Right lobe of liver (tissue), 4 donors: ENCODE measurements at regions not wholly inside any gene's neighbourhood (a gene's known extent, or its start where the extent isn't known, plus 50 kb on each side); places are given as distances from the start of the nearest gene placed in this dataset.

Source experiments
- POLR2A ChIP-seq: fragments of 450-650 bp; IDR thresholded peaks from one replicate; pipeline ENCODE4 v1.6.1; 2017; ENCODE audit warnings: antibody characterized with exemption, mild to moderate bottlenecking
- TF ChIP-seq, protein P1 (sequence below), 4 donors: fragments of 200-600 bp in 3 of 4; fragments of 450-650 bp in 1 of 4; IDR thresholded peaks; one replicate each; pipeline versions ENCODE4 v1.5.1 to v1.8.0; 2016 to 2022; ENCODE audit warnings: antibody characterized with exemption in 4 of 4, mild to moderate bottlenecking in 2 of 4
- donor health status: DM: no; HTN: no; CAD: no.
- donor health status: DM: no; HTN: no; CAD: no.
- donor health status: DM: no; HTN: yes; CAD: no.

DNA sequence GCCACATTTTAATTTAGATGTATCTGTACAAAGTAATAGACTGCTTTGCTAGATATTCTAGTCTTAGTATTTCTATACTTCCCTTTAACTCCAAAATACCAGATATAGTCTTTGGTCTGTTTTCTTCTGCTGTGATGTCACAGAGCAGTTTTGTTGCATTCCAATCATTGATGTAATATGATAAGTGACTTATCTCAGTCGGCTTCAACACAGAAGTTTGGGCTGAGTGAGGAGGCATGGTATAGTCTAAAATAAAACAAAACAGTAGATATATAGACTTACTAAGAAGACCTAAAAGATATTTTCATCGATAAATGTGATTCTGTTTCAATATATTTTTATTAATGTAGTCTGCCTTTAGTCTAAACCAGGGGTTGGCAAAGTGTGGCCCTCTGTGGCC is 169.9 kb downstream of the DCK start:
- TF ChIP-seq, protein P1, sequence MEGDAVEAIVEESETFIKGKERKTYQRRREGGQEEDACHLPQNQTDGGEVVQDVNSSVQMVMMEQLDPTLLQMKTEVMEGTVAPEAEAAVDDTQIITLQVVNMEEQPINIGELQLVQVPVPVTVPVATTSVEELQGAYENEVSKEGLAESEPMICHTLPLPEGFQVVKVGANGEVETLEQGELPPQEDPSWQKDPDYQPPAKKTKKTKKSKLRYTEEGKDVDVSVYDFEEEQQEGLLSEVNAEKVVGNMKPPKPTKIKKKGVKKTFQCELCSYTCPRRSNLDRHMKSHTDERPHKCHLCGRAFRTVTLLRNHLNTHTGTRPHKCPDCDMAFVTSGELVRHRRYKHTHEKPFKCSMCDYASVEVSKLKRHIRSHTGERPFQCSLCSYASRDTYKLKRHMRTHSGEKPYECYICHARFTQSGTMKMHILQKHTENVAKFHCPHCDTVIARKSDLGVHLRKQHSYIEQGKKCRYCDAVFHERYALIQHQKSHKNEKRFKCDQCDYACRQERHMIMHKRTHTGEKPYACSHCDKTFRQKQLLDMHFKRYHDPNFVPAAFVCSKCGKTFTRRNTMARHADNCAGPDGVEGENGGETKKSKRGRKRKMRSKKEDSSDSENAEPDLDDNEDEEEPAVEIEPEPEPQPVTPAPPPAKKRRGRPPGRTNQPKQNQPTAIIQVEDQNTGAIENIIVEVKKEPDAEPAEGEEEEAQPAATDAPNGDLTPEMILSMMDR (IDR thresholded peaks at IDR 0.05) = no peak
- no peak for TF ChIP-seq POLR2A
